ENCODE measurements at regions not wholly inside any gene's neighbourhood (a gene's known extent, or its start where the extent isn't known, plus 50 kb on each side); places are given as distances from the start of the nearest gene placed in this dataset.

- TF ChIP-seq, protein P1, sequence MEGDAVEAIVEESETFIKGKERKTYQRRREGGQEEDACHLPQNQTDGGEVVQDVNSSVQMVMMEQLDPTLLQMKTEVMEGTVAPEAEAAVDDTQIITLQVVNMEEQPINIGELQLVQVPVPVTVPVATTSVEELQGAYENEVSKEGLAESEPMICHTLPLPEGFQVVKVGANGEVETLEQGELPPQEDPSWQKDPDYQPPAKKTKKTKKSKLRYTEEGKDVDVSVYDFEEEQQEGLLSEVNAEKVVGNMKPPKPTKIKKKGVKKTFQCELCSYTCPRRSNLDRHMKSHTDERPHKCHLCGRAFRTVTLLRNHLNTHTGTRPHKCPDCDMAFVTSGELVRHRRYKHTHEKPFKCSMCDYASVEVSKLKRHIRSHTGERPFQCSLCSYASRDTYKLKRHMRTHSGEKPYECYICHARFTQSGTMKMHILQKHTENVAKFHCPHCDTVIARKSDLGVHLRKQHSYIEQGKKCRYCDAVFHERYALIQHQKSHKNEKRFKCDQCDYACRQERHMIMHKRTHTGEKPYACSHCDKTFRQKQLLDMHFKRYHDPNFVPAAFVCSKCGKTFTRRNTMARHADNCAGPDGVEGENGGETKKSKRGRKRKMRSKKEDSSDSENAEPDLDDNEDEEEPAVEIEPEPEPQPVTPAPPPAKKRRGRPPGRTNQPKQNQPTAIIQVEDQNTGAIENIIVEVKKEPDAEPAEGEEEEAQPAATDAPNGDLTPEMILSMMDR (IDR thresholded peaks at IDR 0.05; ENCODE audit: low read depth, low read length, missing input control) = no peak
- TF ChIP-seq, protein P2, sequence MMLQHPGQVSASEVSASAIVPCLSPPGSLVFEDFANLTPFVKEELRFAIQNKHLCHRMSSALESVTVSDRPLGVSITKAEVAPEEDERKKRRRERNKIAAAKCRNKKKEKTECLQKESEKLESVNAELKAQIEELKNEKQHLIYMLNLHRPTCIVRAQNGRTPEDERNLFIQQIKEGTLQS (IDR thresholded peaks at IDR 0.05) = no peak
- TF ChIP-seq TAF1 (conservative IDR thresholded peaks at IDR 0.05) = no peak
- no peak for TF ChIP-seq GABPA (IDR thresholded peaks at IDR 0.05 in 1 of 2, conservative IDR thresholded peaks at IDR 0.05 in 1 of 2)
- TF ChIP-seq, protein P3, sequence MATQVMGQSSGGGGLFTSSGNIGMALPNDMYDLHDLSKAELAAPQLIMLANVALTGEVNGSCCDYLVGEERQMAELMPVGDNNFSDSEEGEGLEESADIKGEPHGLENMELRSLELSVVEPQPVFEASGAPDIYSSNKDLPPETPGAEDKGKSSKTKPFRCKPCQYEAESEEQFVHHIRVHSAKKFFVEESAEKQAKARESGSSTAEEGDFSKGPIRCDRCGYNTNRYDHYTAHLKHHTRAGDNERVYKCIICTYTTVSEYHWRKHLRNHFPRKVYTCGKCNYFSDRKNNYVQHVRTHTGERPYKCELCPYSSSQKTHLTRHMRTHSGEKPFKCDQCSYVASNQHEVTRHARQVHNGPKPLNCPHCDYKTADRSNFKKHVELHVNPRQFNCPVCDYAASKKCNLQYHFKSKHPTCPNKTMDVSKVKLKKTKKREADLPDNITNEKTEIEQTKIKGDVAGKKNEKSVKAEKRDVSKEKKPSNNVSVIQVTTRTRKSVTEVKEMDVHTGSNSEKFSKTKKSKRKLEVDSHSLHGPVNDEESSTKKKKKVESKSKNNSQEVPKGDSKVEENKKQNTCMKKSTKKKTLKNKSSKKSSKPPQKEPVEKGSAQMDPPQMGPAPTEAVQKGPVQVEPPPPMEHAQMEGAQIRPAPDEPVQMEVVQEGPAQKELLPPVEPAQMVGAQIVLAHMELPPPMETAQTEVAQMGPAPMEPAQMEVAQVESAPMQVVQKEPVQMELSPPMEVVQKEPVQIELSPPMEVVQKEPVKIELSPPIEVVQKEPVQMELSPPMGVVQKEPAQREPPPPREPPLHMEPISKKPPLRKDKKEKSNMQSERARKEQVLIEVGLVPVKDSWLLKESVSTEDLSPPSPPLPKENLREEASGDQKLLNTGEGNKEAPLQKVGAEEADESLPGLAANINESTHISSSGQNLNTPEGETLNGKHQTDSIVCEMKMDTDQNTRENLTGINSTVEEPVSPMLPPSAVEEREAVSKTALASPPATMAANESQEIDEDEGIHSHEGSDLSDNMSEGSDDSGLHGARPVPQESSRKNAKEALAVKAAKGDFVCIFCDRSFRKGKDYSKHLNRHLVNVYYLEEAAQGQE (IDR thresholded peaks at IDR 0.05) = no peak
- no peak for TF ChIP-seq RXRA (IDR thresholded peaks at IDR 0.05)
Measured at GRCh38 chr4:163701916-163702315, 207.4 kb downstream of the TMA16 start.

Measured in liver (tissue), 3 donors.